ENCODE measurements at regions not wholly inside any gene's neighbourhood (a gene's known extent, or its start where the extent isn't known, plus 50 kb on each side); places are given as distances from the start of the nearest gene placed in this dataset.

DNA sequence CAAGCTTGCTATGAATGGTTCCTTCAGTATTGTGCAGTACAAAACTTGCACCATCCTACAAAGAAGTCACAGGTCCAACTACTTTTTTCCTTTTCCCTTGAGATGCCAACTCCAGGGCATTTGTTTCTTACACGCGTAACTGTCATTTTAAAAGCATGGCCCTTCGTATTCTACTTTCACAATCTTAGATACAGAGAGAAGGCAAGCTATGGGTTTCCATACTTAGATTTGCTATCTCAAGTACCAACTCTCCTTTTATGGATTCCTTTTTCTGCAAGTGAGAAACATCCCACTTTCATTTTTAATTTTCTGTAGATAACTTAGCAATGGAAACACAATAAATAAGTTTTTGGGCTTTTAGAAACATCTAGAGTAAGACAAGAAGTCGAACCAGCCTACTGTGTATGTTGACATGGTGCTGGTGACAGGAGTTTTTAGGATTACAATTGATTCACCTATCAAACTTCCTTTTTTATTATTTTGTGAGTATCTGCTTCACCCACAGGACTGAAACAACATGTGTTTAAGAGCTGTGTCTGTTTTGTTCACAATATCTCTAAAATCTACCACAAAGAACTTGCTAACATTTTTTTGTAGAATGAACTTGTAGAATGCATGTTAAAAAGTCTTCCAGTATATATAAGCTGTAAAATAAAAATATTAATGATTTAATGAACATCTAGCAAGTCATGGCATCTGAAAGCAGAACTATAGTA lies 124.1 kb downstream of the FAM174A start:
- TF ChIP-seq CTCF (conservative IDR thresholded peaks at IDR 0.05; ENCODE audit: low read length) (no peak), EZH2phosphoT487 (IDR thresholded peaks at IDR 0.05; ENCODE audit: borderline replicate concordance) (no peak)
